CD1c-positive myeloid dendritic cell (primary cell): ENCODE measurements at regions not wholly inside any gene's neighbourhood (a gene's known extent, or its start where the extent isn't known, plus 50 kb on each side); places are given as distances from the start of the nearest gene placed in this dataset.
"Not testable (repeated sequence)": the region's sequence is repeated elsewhere in the genome, so short reads cannot be mapped to it uniquely, and the experiment has no call there.

Experiments
- DNase-seq: peaks from one replicate; pipeline ENCODE4 v3.0.0-alpha.2; 2016; ENCODE audit errors: extremely low spot score

- DNase-seq, result no peak
Measured at GRCh38 chr11:15841931-15842740, 514.2 kb downstream of the SOX6 start.

- DNase-seq, result no peak
Measured at GRCh38 chr11:15843309-15843872, 513.0 kb downstream of the SOX6 start.

GRCh38 chr11:15845261-15845660 lies 511.1 kb downstream of the SOX6 start:
- DNase-seq, result no peak

GRCh38 chr11:15848631-15849168 lies 507.6 kb downstream of the SOX6 start:
- DNase-seq, result no peak

- DNase-seq, result no peak
Measured at GRCh38 chr11:15849257-15849656, 507.1 kb downstream of the SOX6 start.

- not testable (repeated sequence) for DNase-seq
Measured at GRCh38 chr11:15850335-15850734, 506.0 kb downstream of the SOX6 start.

GRCh38 chr11:15851051-15851498 lies 505.3 kb downstream of the SOX6 start:
- no peak for DNase-seq

GRCh38 chr11:15852179-15852578 lies 504.2 kb downstream of the SOX6 start:
- peak; percentile 7 for DNase-seq

GRCh38 chr11:15854245-15854644 lies 502.1 kb downstream of the SOX6 start:
- no peak for DNase-seq

GRCh38 chr11:15858881-15859280 lies 497.5 kb downstream of the SOX6 start:
- no peak for DNase-seq

GRCh38 chr11:15859411-15859810 lies 496.9 kb downstream of the SOX6 start:
- DNase-seq, result no peak

GRCh38 chr11:15861256-15861655 lies 495.1 kb downstream of the SOX6 start:
- no peak for DNase-seq

- no peak for DNase-seq
Measured at GRCh38 chr11:15863411-15863810, 492.9 kb downstream of the SOX6 start.

- DNase-seq, result no peak
Measured at GRCh38 chr11:15864026-15864805, 492.1 kb downstream of the SOX6 start.

- no peak for DNase-seq
Measured at GRCh38 chr11:15865212-15865987, 490.9 kb downstream of the SOX6 start.

- DNase-seq, result no peak
Measured at GRCh38 chr11:15867871-15868270, 488.5 kb downstream of the SOX6 start.

GRCh38 chr11:15870911-15871310 lies 485.4 kb downstream of the SOX6 start:
- no peak for DNase-seq

- no peak for DNase-seq
Measured at GRCh38 chr11:15871904-15872626, 484.3 kb downstream of the SOX6 start.

GRCh38 chr11:15873501-15873900 lies 482.8 kb downstream of the SOX6 start:
- DNase-seq, result no peak

- no peak for DNase-seq
Measured at GRCh38 chr11:15874704-15875103, 481.6 kb downstream of the SOX6 start.

GRCh38 chr11:15875393-15875792 lies 481.0 kb downstream of the SOX6 start:
- DNase-seq, result no peak
